B cell (primary cell): ENCODE measurements at regions not wholly inside any gene's neighbourhood (a gene's known extent, or its start where the extent isn't known, plus 50 kb on each side); places are given as distances from the start of the nearest gene placed in this dataset.

Experiments used
- ATAC-seq: fragments of 200-7000 bp; cut with Tn5 transposase; one replicate; pipeline ENCODE4 v1.10.0; 2021; ENCODE audit warnings: low read depth, mild to moderate bottlenecking, moderate number of reproducible peaks, moderate library complexity
- CTCF ChIA-PET: fragments of 350-600 bp; sonication (Branson Sonifier 250); formaldehyde crosslinking; loops from one replicate; lab custom pipeline; 2021; ENCODE audit warnings: antibody characterized with exemption, inconsistent platforms; lab: Charles Lee
- POLR2A ChIA-PET: fragments of 350-600 bp; sonication (Branson Sonifier 250); formaldehyde crosslinking; loops from one replicate; lab custom pipeline; 2021; ENCODE audit warnings: antibody characterized with exemption; lab: Charles Lee
- DNase-seq: peaks from one replicate; pipeline ENCODE4 v3.0.0; 2013
- H2AFZ ChIP-seq: 2 replicates; pipeline ENCODE4 v1.6.1; 2012; ENCODE audit warnings: mild to moderate bottlenecking, low read depth, low read length; ENCODE audit not compliant: insufficient read depth, poor library complexity, severe bottlenecking
- H3K27ac ChIP-seq, 2 donors: 1 replicate in 1 of 2; 2 replicates in 1 of 2; pipeline ENCODE4 v1.5.1; 2012 to 2013; ENCODE audit warnings: low read length in 2 of 2, mild to moderate bottlenecking in 2 of 2, moderate library complexity in 1 of 2
- H3K27me3 ChIP-seq, 4 experiments: fragments of 200-600 bp in 1 of 4; sonication (generic) in 1 of 4; replicated peaks in 1 of 4; 1 replicate in 2 of 4; 2 replicates in 2 of 4; pipeline versions ENCODE4 v1.6.1 to v1.7.0; 2013 to 2016; ENCODE audit warnings: low read length in 3 of 4, mild to moderate bottlenecking in 2 of 4, mixed read lengths in 1 of 4, moderate library complexity in 1 of 4; ENCODE audit not compliant: insufficient read depth in 4 of 4, control insufficient read depth in 3 of 4; ENCODE audit errors: control extremely low read depth in 1 of 4
- H3K36me3 ChIP-seq, 2 experiments: replicated peaks in 1 of 2; 1 replicate in 1 of 2; 2 replicates in 1 of 2; pipeline versions ENCODE4 v1.6.1 to v1.7.1; 2013; ENCODE audit warnings: low read length in 1 of 2; ENCODE audit not compliant: insufficient read depth in 2 of 2, control insufficient read depth in 1 of 2; ENCODE audit errors: control extremely low read depth in 1 of 2, extremely low read depth in 1 of 2
- H3K4me1 ChIP-seq, 2 donors: fragments of 200-600 bp in 1 of 2; sonication (generic) in 1 of 2; 1 replicate in 1 of 2; 2 replicates in 1 of 2; pipeline versions ENCODE4 v1.5.1 to v1.6.1; 2013 to 2017; ENCODE audit warnings: low read length in 2 of 2; ENCODE audit not compliant: control insufficient read depth in 2 of 2, insufficient read depth in 2 of 2
- H3K4me2 ChIP-seq: replicated peaks from 2 replicates; pipeline ENCODE3; 2012; ENCODE audit warnings: mild to moderate bottlenecking, low read depth, low read length; ENCODE audit not compliant: poor library complexity, severe bottlenecking
- H3K4me3 ChIP-seq, 5 experiments: fragments of 200-600 bp in 1 of 5; sonication (generic) in 1 of 5; 1 replicate in 3 of 5; 2 replicates in 2 of 5; pipeline versions ENCODE4 v1.5.1 to v1.7.0; 2011 to 2016; ENCODE audit warnings: low read length in 4 of 5, mild to moderate bottlenecking in 4 of 5, low read depth in 2 of 5, control low read depth in 1 of 5, moderate library complexity in 1 of 5; ENCODE audit not compliant: insufficient read depth in 1 of 5; ENCODE audit errors: control extremely low read depth in 1 of 5, extremely low read depth in 1 of 5
- H3K79me2 ChIP-seq: fragments of 200-600 bp; sonication (generic); one replicate; pipeline ENCODE4 v1.6.0; 2016; ENCODE audit warnings: low read length; ENCODE audit not compliant: control insufficient read depth, insufficient read depth
- H3K9ac ChIP-seq: fragments of 200-600 bp; sonication (generic); 2 replicates; pipeline ENCODE4 v1.6.1; 2017; ENCODE audit warnings: mild to moderate bottlenecking, low read length, moderate library complexity
- H3K9me3 ChIP-seq, 3 donors: one replicate each; pipeline versions ENCODE4 v1.6.1 to v1.7.1; 2013; ENCODE audit warnings: low read length in 2 of 3; ENCODE audit not compliant: control insufficient read depth in 2 of 3, insufficient read depth in 1 of 3; ENCODE audit errors: control extremely low read depth in 1 of 3
- H4K20me1 ChIP-seq: 2 replicates; pipeline ENCODE4 v1.6.0; 2012; ENCODE audit warnings: mild to moderate bottlenecking, low read length; ENCODE audit not compliant: insufficient read depth, control insufficient read depth, poor library complexity, severe bottlenecking
- H3K27ac Mint-ChIP-seq: one replicate; pipeline ENCODE4 v1.8.0; 2021; ENCODE audit warnings: mixed read lengths
- H3K27me3 Mint-ChIP-seq: one replicate; pipeline ENCODE4 v1.8.0; 2021; ENCODE audit warnings: mixed read lengths
- H3K4me1 Mint-ChIP-seq: one replicate; pipeline ENCODE4 v1.8.0; 2021; ENCODE audit warnings: mixed read lengths
- H3K4me3 Mint-ChIP-seq: one replicate; pipeline ENCODE4 v1.8.0; 2021; ENCODE audit warnings: mixed read lengths
- H3K9me3 Mint-ChIP-seq: one replicate; pipeline ENCODE4 v1.8.0; 2022; ENCODE audit warnings: mixed read lengths; ENCODE audit not compliant: insufficient read depth
- EZH2 ChIP-seq: IDR thresholded peaks from 2 replicates; pipeline ENCODE4 v1.6.1; 2012; ENCODE audit warnings: borderline replicate concordance, low read depth, mild to moderate bottlenecking, moderate library complexity, low read length; ENCODE audit not compliant: insufficient read depth, poor library complexity, severe bottlenecking
- WGBS: methylation state at CpG from one replicate; pipeline ENCODE4 v1.1.5; 2013; ENCODE audit warnings: missing lambda C conversion rate; ENCODE audit not compliant: insufficient coverage; 5-methylcytosine and 5-hydroxymethylcytosine counted together
- intact Hi-C: fragments of 100-400 bp; cut with micrococcal nuclease; formaldehyde crosslinking; loops from one replicate; pipeline ENCODE4 v1.10.0; 2022
- TF ChIP-seq, protein P1 (sequence below): fragments of 200-600 bp; IDR thresholded peaks from one replicate; pipeline ENCODE4 v1.8.0; 2022; ENCODE audit warnings: antibody characterized with exemption, mild to moderate bottlenecking

GRCh38 chr2:21299411-21299810, 175.6 kb downstream of the TDRD15 start:
- no peak overlapping the region for H3K27ac Mint-ChIP-seq
- H3K4me1 ChIP-seq, result no peaks in the 10 kb centered on the region
- ChIA-PET POLR2A (no interaction called here), CTCF (no interaction called here)
- no peaks in the 10 kb centered on the region for H3K79me2 ChIP-seq
- no peak for TF ChIP-seq EZH2
- TF ChIP-seq, protein P1, sequence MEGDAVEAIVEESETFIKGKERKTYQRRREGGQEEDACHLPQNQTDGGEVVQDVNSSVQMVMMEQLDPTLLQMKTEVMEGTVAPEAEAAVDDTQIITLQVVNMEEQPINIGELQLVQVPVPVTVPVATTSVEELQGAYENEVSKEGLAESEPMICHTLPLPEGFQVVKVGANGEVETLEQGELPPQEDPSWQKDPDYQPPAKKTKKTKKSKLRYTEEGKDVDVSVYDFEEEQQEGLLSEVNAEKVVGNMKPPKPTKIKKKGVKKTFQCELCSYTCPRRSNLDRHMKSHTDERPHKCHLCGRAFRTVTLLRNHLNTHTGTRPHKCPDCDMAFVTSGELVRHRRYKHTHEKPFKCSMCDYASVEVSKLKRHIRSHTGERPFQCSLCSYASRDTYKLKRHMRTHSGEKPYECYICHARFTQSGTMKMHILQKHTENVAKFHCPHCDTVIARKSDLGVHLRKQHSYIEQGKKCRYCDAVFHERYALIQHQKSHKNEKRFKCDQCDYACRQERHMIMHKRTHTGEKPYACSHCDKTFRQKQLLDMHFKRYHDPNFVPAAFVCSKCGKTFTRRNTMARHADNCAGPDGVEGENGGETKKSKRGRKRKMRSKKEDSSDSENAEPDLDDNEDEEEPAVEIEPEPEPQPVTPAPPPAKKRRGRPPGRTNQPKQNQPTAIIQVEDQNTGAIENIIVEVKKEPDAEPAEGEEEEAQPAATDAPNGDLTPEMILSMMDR, result no peak
- H3K4me2 ChIP-seq, result no peak overlapping the region
- intact Hi-C loops, result no loop called here
- WGBS, result no CpG with 5 or more reads among the region's 2 CpGs
- no peak overlapping the region for H3K9ac ChIP-seq
- H3K9me3 Mint-ChIP-seq, result no peaks in the 10 kb centered on the region
- no peaks in the 10 kb centered on the region for H3K27me3 ChIP-seq
- H3K4me3 Mint-ChIP-seq, result no peak overlapping the region
- no peak overlapping the region for H3K4me3 ChIP-seq
- no peaks in the 10 kb centered on the region for H3K27me3 Mint-ChIP-seq
- H3K36me3 ChIP-seq, result no peaks in the 10 kb centered on the region
- no peak for ATAC-seq
- no peak for DNase-seq
- no peak overlapping the region for H3K27ac ChIP-seq
- no peak overlapping the region for H2AFZ ChIP-seq
- H3K4me1 Mint-ChIP-seq, result no peaks in the 10 kb centered on the region
- no peaks in the 10 kb centered on the region for H3K9me3 ChIP-seq
- H4K20me1 ChIP-seq, result no peaks in the 10 kb centered on the region

GRCh38 chr2:21301871-21302455, 178.2 kb downstream of the TDRD15 start:
- CTCF ChIA-PET, result no interaction called here
- Histone ChIP-seq H3K9me3 (no peaks in the 10 kb centered on the region), H3K79me2 (no peaks in the 10 kb centered on the region), H3K9ac (no peak overlapping the region), H3K4me3 (no peak overlapping the region), H3K4me1 (no peaks in the 10 kb centered on the region), H3K27ac (no peak overlapping the region), H3K36me3 (no peaks in the 10 kb centered on the region), H3K27me3 (no peaks in the 10 kb centered on the region), H3K4me2 (no peak overlapping the region), H4K20me1 (no peaks in the 10 kb centered on the region), H2AFZ (no peak overlapping the region)
- DNase-seq (no peak), ATAC-seq (no peak)
- TF ChIP-seq EZH2, result no peak
- TF ChIP-seq, protein P1, result no peak
- intact Hi-C loops, result no loop called here
- no peak overlapping the region for H3K4me3 Mint-ChIP-seq
- no peaks in the 10 kb centered on the region for H3K27me3 Mint-ChIP-seq
- no peaks in the 10 kb centered on the region for H3K4me1 Mint-ChIP-seq
- no peak overlapping the region for H3K27ac Mint-ChIP-seq
- H3K9me3 Mint-ChIP-seq, result no peaks in the 10 kb centered on the region
- POLR2A ChIA-PET, result no interaction called here
- WGBS, result no CpG with 5 or more reads among the region's 1 CpG
